HEK293 (cell line): ENCODE measurements at regions not wholly inside any gene's neighbourhood (a gene's known extent, or its start where the extent isn't known, plus 50 kb on each side); places are given as distances from the start of the nearest gene placed in this dataset.

Experiments
- HOXA7 ChIP-seq: sonication (generic); formaldehyde crosslinking; IDR thresholded peaks from 2 replicates; pipeline ENCODE4 v1.8.1; 2022; ENCODE audit warnings: missing genetic modification reagents, borderline replicate concordance
- SP7 ChIP-seq: fragments of 450-650 bp; formaldehyde crosslinking; IDR thresholded peaks from 2 replicates; pipeline ENCODE4 v1.5.1; 2016; ENCODE audit warnings: missing biosample characterization, missing genetic modification characterization
- YY1 ChIP-seq: fragments of 450-650 bp; formaldehyde crosslinking; IDR thresholded peaks from 2 replicates; pipeline ENCODE4 v1.5.1; 2018; ENCODE audit warnings: missing biosample characterization, missing genetic modification characterization
- ZNF391 ChIP-seq: fragments of 450-650 bp; formaldehyde crosslinking; IDR thresholded peaks from 2 replicates; pipeline ENCODE4 v1.5.1; 2016; ENCODE audit warnings: low read depth, missing biosample characterization, missing genetic modification characterization, borderline replicate concordance
- ZNF658 ChIP-seq: fragments of 450-650 bp; formaldehyde crosslinking; IDR thresholded peaks from 2 replicates; pipeline ENCODE4; 2016; ENCODE audit warnings: missing biosample characterization, missing genetic modification characterization
- ZNF837 ChIP-seq: fragments of 450-650 bp; formaldehyde crosslinking; IDR thresholded peaks from 2 replicates; pipeline ENCODE4 v1.5.1; 2016; ENCODE audit warnings: missing biosample characterization, missing genetic modification characterization
- TF ChIP-seq, protein P1 (sequence below): fragments of 450-650 bp; formaldehyde crosslinking; IDR thresholded peaks from 2 replicates; pipeline ENCODE4 v1.5.1; 2016; ENCODE audit warnings: missing biosample characterization, missing genetic modification characterization
- TF ChIP-seq, protein P2 (sequence below): fragments of 450-650 bp; formaldehyde crosslinking; IDR thresholded peaks from 2 replicates; pipeline ENCODE4 v1.5.1; 2016; ENCODE audit warnings: missing biosample characterization, missing genetic modification characterization

DNA sequence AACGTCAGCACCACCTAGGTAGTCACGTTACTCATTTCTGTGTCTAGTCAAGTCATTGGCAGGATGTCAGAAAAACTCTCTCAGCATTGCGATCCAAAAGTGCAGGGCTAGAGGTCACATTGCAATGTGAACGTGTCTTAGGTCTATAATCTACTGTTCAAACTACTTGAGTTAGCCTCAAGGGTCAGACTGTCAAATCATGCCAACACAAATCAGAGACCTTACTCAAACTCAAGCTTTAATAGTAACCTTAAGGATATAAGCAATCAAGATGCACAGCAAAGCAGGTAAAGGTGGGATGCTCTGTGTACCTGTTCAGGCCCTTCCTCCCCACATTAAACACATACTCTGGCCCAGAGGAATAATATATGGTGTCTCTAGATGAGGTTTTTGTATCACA, 114.4 kb upstream of the NOCT start:
- TF ChIP-seq YY1 (tag by site-specific recombination), result no peak
- TF ChIP-seq ZNF837, result no peak
- TF ChIP-seq, protein P1, sequence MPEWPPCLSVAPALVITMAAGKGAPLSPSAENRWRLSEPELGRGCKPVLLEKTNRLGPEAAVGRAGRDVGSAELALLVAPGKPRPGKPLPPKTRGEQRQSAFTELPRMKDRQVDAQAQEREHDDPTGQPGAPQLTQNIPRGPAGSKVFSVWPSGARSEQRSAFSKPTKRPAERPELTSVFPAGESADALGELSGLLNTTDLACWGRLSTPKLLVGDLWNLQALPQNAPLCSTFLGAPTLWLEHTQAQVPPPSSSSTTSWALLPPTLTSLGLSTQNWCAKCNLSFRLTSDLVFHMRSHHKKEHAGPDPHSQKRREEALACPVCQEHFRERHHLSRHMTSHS (tag by site-specific recombination), result no peak
- no peak for TF ChIP-seq HOXA7 (CRISPR knock-in tag)
- TF ChIP-seq SP7, result no peak
- no peak for TF ChIP-seq ZNF658
- TF ChIP-seq, protein P2, sequence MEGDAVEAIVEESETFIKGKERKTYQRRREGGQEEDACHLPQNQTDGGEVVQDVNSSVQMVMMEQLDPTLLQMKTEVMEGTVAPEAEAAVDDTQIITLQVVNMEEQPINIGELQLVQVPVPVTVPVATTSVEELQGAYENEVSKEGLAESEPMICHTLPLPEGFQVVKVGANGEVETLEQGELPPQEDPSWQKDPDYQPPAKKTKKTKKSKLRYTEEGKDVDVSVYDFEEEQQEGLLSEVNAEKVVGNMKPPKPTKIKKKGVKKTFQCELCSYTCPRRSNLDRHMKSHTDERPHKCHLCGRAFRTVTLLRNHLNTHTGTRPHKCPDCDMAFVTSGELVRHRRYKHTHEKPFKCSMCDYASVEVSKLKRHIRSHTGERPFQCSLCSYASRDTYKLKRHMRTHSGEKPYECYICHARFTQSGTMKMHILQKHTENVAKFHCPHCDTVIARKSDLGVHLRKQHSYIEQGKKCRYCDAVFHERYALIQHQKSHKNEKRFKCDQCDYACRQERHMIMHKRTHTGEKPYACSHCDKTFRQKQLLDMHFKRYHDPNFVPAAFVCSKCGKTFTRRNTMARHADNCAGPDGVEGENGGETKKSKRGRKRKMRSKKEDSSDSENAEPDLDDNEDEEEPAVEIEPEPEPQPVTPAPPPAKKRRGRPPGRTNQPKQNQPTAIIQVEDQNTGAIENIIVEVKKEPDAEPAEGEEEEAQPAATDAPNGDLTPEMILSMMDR (tag by site-specific recombination), result no peak
- TF ChIP-seq ZNF391 (tag by site-specific recombination), result no peak
